Eye (tissue), 1 donor: ENCODE measurements at regions not wholly inside any gene's neighbourhood (a gene's known extent, or its start where the extent isn't known, plus 50 kb on each side); places are given as distances from the start of the nearest gene placed in this dataset.
A peak's percentile ranks its signal among the peaks of the same experiment; 100 is the strongest.
"Not testable (repeated sequence)": the region's sequence is repeated elsewhere in the genome, so short reads cannot be mapped to it uniquely, and the experiment has no call there.

Experiments used
- DNase-seq: peaks from one replicate; pipeline ENCODE4 v3.0.0-alpha.2; 2015

DNA sequence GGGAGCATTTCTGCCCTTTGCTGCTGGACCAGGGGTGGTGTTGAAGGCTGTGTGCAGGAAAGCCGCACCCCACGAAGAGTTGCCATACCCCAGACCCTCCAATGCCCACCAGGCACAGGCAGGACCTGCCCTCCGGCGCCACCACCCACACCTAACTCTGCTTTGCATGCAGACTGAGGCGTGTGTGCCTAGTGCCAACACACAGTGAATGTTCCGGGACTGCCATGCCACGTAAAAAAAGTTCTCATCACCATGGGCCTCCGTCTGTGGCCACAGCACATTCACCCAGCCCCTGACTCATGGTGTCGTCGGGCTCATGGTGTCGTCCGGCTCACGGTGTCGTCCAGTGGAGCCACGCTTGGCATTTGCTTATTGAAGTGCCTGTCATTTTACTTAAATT lies 184.9 kb upstream of the RAB6C start:
- no peak for DNase-seq

DNA sequence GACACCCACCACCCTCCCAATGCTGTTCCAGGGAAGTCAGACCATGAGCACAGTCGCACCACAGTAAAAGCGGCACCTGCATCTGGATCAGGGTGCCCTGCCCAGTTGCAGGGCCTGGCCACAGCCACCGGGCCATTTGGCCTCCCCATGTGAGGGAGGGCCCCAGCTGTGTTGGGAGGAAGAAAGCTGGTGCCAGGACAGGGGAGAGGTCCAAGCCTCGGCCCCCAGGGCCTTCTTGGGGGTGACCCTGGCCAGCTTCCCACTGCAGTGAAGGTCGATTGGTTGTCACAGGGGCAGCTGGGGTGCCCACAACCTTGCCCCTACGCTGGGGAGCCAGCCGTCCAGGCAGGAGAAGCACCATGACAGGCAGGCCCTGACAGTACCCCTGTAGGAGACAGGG lies 183.2 kb upstream of the RAB6C start:
- no peak for DNase-seq

DNA sequence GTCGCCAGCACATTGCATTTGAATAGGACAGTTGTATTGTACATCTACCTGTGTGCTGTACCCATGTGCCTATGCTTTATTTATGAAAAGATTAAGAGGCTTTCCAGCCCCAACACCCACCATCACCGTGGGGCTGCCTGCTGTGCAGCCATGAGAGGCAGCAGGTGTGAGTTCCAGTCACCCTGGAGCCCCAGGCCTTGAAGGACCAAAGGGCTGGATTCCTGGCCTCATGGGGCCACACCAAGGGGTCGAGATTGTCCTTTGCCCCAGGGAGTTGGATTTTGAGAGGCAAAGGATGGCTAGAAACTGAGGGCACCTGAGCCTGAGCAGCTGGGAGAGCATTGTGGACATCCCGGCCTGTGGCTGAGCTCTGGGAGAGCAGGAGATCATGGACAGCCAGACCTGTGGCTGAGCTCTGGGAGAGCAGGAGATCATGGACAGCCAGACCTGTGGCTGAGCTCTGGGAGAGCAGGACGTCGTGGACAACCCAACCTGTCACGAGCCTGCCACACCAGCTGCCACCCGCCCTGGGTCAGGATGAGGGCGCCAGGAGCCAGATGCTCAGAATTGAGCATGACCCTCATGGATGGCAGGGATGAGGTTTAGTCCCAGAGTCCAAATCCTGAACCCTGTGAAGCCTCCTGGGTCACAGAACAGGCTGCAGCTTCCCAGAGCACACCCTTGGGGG lies 182.5 kb upstream of the RAB6C start:
- DNase-seq = no peak

DNA sequence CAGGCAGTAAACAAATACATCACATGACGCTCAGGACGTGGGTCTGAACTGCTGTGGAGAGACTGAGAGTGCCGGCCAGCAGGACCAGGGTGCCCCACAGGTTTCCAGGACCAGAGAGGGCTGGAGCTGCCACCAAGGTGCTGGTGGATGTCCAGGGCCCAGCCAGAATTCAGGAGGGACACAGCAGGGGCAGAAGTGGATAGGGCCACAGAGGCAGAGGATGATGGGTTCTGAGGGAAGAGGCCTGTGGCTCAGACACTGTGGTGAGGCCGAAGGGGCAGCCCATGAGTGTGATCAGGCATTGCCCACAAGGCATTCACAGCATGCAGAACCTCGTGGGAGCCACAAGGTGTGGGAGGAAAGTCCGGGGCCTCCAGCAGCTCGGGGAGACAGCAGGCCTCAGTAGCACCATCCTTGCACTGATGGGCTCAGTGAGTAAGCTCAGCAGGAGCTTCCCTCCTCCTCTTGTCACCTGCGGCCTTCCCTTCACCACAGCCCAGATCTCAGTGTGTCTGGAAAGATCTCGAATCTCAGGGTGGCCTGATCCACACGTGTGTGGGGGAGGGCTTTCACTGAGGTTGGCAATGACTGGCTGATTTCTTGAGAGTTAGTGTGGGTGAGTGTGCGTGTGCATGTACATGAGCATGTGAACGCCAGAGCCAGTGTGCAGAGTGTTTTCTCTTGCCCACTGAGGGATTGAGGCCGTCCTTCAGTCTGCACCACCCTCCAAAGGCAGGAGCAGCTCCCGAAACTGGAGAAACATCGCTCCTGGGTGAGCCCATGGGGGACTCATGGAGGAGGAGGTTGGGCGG lies 181.8 kb upstream of the RAB6C start:
- no peak for DNase-seq

DNA sequence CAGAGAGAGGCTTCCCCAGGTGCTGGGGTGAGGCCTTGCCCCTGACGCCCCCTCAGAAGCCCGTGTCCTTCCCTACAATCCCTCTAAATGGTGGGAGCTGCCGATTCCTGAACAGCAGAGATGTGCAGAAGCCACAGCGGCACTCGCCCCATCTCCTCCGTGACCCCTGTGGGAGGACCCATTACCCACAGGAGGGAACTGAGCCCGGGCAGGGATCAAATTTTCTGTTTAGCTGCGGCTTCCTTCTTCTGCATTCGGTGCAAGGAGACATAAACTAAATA lies 181.2 kb upstream of the RAB6C start:
- no peak for DNase-seq

DNA sequence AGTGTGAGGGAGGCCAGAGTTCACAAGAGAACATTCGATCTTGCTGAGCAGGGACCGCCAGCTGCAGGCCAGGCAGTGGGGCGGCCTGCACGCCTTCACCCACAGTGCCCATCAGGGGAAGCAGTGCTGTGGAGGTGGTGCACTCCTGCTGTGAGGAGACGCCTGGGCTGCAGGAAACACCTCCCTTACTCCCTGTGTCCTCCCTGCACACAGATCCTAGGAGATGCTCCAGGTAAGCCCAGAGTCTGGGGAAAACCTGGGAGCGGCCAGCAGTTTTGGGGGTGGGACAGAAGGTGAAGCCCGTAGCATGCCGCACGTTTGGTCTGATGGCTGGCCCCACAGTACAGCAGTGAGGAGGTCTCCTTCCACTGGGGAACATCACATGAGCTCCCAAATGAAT lies 180.8 kb upstream of the RAB6C start:
- DNase-seq = no peak

DNA sequence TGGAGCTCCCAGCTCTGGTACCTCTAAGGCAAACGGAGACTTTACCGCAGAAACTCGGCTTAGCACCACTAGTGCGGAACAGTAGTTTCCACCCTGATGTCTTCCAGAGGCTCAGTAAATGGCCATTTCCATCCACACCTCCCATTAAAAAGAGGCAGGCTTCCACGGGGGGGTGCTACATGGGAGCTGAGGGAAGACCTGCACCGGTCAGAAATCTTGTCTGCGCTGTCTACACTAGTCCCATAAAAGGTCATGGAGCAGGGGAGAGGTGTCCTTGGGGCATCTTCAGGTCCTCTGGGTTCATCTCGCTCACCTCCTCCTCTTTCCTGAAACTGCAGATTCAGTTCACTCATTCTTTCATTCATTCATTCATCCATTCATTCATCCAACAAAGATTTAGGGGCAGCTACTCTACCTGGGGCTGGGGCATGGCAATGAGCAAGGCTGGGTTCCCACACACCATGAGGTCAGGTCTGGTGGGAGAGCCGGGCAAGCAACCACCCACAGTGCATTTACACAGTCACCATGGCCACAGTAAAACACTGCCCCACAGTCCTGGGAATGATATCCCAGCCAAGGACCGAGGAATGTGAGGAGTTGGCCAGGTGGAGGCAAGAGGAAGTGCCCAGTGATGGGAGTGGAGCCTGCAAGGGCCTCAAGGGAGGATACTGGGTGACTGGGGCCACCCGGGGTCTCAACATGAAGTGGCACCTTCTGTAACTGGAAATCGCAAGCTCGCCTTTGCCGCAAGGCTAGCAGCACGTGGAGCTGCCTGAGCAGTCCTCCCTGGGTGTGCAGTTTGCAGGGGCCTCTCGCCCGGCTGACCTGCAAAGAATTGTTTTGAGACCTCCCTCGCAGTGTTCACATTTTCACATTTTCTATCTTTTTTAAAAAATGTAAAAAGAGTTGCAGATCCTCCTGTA lies 180.2 kb upstream of the RAB6C start:
- DNase-seq = no peak

- DNase-seq = no peak
Measured at GRCh38 chr2:129800285-129800684, 179.2 kb upstream of the RAB6C start.

- no peak for DNase-seq
Measured at GRCh38 chr2:129800686-129801085, 178.8 kb upstream of the RAB6C start.

- DNase-seq = no peak
Measured at GRCh38 chr2:129801575-129801974, 177.9 kb upstream of the RAB6C start.

DNA sequence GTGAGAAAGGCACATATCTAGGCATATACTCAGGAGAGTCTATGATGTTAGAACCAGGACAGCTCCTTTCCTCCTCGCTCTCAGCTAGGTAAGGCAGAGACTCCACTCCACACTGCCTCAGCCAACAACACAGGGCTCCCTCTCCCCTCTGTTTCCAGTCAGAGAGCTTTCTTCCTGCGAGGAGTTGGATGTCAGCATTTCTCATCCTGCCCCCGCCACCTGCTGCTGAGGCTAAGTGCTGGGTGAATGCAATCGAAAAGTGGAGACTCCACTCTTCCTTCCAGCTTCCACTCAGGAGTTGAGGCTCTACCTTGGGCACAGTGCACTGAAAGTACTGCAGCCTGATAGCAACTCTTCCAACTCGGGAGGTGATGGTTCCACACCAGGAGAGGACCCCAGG lies 177.2 kb upstream of the RAB6C start:
- DNase-seq = no peak

GRCh38 chr2:129803032-129803431 lies 176.4 kb upstream of the RAB6C start:
- DNase-seq = no peak

DNA sequence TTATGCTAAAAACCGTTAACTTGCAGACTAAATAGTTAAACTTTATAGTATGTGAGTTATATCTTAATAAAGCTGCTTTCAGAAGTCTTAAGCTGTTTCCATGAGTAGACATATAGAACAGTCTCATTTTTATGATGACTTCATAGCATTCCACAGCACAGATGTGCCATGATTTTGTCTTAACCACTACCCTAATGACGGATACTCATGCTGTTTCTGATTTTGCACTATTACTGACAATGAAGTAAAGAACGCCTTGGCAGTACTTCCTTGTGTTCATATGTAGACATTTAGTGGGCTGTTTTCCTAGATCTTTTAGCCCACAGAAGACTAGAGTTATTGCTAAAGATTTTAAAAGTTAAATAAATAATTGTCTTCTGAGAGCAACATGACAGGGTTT lies 175.6 kb upstream of the RAB6C start:
- DNase-seq = no peak

GRCh38 chr2:129805899-129806298 lies 173.6 kb upstream of the RAB6C start:
- peak; percentile 71 for DNase-seq

GRCh38 chr2:129806317-129806716 lies 173.1 kb upstream of the RAB6C start:
- DNase-seq = peak; percentile 51

DNA sequence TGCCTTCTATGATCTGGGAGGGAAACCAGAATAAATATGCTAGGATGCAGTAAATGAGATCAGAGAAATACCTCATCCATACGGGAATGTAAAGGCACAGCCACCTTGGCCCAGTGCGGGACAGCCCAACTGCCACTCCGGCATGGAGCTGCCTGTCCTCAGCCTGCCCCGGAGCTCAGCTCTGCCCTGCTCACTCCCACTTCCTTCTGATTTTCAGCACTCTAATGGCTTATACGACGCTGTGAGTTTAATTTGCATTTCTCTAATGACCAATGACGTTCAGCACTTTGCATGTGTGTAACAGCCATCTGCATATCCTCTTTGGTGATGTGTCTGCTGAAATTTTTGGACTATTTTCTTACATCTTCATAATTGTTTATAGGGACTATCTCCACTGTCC lies 172.5 kb upstream of the RAB6C start:
- no peak for DNase-seq

- DNase-seq = not testable (repeated sequence)
Measured at GRCh38 chr2:129807642-129808338, 171.7 kb upstream of the RAB6C start.

DNA sequence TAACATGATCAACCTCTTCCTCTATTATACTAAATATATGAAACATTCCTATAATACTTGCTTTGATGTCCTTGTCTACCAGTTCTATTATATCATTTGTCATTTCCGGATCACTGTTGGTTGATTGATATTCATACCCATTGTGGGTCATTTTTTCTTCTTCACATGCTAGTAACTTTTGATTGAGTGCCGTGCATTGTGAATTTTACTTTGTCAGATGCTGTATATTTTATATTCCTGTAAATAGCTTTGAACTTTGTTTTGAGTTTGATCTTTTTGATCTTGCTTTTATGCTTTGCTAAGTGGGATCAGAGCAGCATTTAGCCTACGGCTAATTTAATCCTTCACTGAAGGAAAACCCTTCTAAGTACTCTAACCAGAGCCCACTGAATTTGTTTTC lies 168.9 kb upstream of the RAB6C start:
- DNase-seq = no peak

GRCh38 chr2:129812071-129812470 lies 167.4 kb upstream of the RAB6C start:
- DNase-seq = no peak

DNA sequence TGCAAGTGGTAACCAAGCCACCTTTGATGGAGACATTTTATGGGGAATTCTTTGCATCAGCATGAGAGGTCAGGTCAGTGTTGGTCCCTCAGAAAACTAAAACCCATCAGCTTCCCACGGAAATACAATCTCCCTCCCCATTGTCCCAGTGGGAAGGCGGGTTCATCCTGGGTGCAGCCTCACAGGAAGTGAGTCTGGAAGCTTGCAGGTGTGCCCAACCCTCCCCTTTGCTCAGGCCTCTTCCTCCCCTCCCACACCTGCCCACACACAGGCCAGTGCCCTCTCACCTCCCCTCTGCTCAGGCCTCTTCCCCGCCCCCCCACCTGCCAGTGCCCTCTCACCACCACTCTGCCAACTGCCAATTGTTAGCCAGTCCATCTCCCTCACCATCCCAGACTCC lies 166.8 kb upstream of the RAB6C start:
- DNase-seq = no peak

- no peak for DNase-seq
Measured at GRCh38 chr2:129813404-129813803, 166.1 kb upstream of the RAB6C start.

- DNase-seq = no peak
Measured at GRCh38 chr2:129816813-129817574, 162.5 kb upstream of the RAB6C start.
